ENCODE measurements at regions not wholly inside any gene's neighbourhood (a gene's known extent, or its start where the extent isn't known, plus 50 kb on each side); places are given as distances from the start of the nearest gene placed in this dataset.
"Not testable (repeated sequence)": the region's sequence is repeated elsewhere in the genome, so short reads cannot be mapped to it uniquely, and the experiment has no call there.

GRCh38 chr5:90047113-90047512 is 362.4 kb downstream of the CETN3 start:
- 83 to 92% methylated on average over 5 of the region's 5 CpGs for WGBS, 2 donors
- Histone ChIP-seq H3K4me1 (ENCODE audit: control insufficient read depth in 5 of 5, insufficient read depth in 5 of 5, low read length in 5 of 5) (no peaks in the 10 kb centered on the region), H3K9me3 (ENCODE audit: control insufficient read depth in 4 of 4, insufficient read depth in 3 of 4, low read length in 3 of 4) (peaks cover 0 to 5% (median 1%) of the 10 kb centered on the region in 4 donors), H3K4me3 (no peak overlapping the region), H3K9ac (ENCODE audit: insufficient read depth in 1 of 2, low read length in 2 of 2) (no peak overlapping the region), H3K36me3 (ENCODE audit: control insufficient read depth in 4 of 4, insufficient read depth in 4 of 4, low read length in 4 of 4) (no peaks in the 10 kb centered on the region), H3K27me3 (ENCODE audit: control insufficient read depth in 3 of 3, insufficient read depth in 3 of 3, low read length in 2 of 3) (no peaks in the 10 kb centered on the region), H3K27ac (ENCODE audit: low read depth in 1 of 2, low read length in 1 of 2) (no peak overlapping the region)
- TF ChIP-seq CTCF (IDR thresholded peaks at IDR 0.05; ENCODE audit: control extremely low read depth, extremely low read depth) = no peak
- ATAC-seq (ENCODE audit: insufficient read depth, low FRiP score) (no peak), DNase-seq (no peak)

- WGBS, 2 donors = 84 to 96% methylated on average over 3 to 4 of the region's 4 CpGs
- not testable (repeated sequence) for H3K27ac ChIP-seq (ENCODE audit: low read depth in 1 of 2, low read length in 1 of 2); H3K4me1 ChIP-seq (ENCODE audit: control insufficient read depth in 5 of 5, insufficient read depth in 5 of 5, low read length in 5 of 5); H3K4me3 ChIP-seq; H3K9me3 ChIP-seq (ENCODE audit: control insufficient read depth in 4 of 4, insufficient read depth in 3 of 4, low read length in 3 of 4); H3K9ac ChIP-seq (ENCODE audit: insufficient read depth in 1 of 2, low read length in 2 of 2); DNase-seq; ATAC-seq (ENCODE audit: insufficient read depth, low FRiP score); H3K36me3 ChIP-seq (ENCODE audit: control insufficient read depth in 4 of 4, insufficient read depth in 4 of 4, low read length in 4 of 4); H3K27me3 ChIP-seq (ENCODE audit: control insufficient read depth in 3 of 3, insufficient read depth in 3 of 3, low read length in 2 of 3)
Measured at GRCh38 chr5:90040082-90040481, 369.5 kb downstream of the CETN3 start.

DNA sequence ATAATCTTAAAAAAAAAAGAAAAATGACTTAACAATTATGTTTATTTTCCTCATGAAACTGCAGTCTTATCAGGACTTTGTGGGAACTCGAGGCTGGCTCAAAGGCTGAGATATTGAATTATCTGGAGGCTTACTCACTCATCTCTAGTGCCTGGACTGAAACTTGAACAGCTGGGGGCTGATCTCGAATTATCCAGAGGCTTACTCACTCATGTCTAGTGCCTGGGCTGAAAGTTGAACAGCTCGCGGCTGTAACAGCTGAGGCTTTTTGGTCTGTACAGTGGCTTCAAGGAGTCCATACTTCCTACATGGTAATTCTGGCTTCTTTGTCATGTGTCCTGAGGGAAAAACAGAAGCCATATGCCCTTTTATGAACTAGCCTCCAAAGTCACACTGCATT is 371.9 kb downstream of the CETN3 start:
- no peaks in the 10 kb centered on the region for H3K4me1 ChIP-seq (ENCODE audit: control insufficient read depth in 5 of 5, insufficient read depth in 5 of 5, low read length in 5 of 5)
- no peak for TF ChIP-seq CTCF (IDR thresholded peaks at IDR 0.05; ENCODE audit: control extremely low read depth, extremely low read depth)
- no peak overlapping the region for H3K4me3 ChIP-seq
- no peak overlapping the region for H3K9ac ChIP-seq (ENCODE audit: insufficient read depth in 1 of 2, low read length in 2 of 2)
- H3K27me3 ChIP-seq (ENCODE audit: control insufficient read depth in 3 of 3, insufficient read depth in 3 of 3, low read length in 2 of 3) = no peaks in the 10 kb centered on the region
- peaks cover 0 to 4% (median 0%) of the 10 kb centered on the region in 4 donors for H3K9me3 ChIP-seq (ENCODE audit: control insufficient read depth in 4 of 4, insufficient read depth in 3 of 4, low read length in 3 of 4)
- no peak overlapping the region for H3K27ac ChIP-seq (ENCODE audit: low read depth in 1 of 2, low read length in 1 of 2)
- no peaks in the 10 kb centered on the region for H3K36me3 ChIP-seq (ENCODE audit: control insufficient read depth in 4 of 4, insufficient read depth in 4 of 4, low read length in 4 of 4)
- DNase-seq = no peak
- ATAC-seq (ENCODE audit: insufficient read depth, low FRiP score) = no peak
- WGBS, 2 donors = 75 to 91% methylated on average over 4 of the region's 4 CpGs

DNA sequence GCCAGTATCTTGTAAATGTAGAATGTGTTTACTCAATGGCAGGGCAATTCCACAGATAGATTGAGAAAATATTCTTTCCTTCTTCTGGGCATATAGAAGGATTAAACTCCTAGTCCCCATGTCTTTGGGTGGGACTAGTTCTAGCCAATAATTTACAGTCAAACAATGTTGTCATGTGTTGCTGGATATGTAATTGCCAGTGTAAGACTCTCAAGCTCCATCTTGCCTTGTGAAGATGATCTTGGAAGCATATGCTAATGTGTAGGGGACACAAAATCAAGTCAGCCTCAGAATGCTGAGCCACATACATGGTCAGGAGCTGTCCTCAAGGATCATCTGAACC is 386.9 kb downstream of the CETN3 start:
- Histone ChIP-seq H3K27ac (ENCODE audit: low read depth in 1 of 2, low read length in 1 of 2) (no peak overlapping the region), H3K4me3 (no peak overlapping the region), H3K4me1 (ENCODE audit: control insufficient read depth in 5 of 5, insufficient read depth in 5 of 5, low read length in 5 of 5) (no peaks in the 10 kb centered on the region), H3K9ac (ENCODE audit: insufficient read depth in 1 of 2, low read length in 2 of 2) (no peak overlapping the region), H3K36me3 (ENCODE audit: control insufficient read depth in 4 of 4, insufficient read depth in 4 of 4, low read length in 4 of 4) (no peaks in the 10 kb centered on the region), H3K9me3 (ENCODE audit: control insufficient read depth in 4 of 4, insufficient read depth in 3 of 4, low read length in 3 of 4) (peaks cover 0 to under 1% (median 0%) of the 10 kb centered on the region in 4 donors), H3K27me3 (ENCODE audit: control insufficient read depth in 3 of 3, insufficient read depth in 3 of 3, low read length in 2 of 3) (no peaks in the 10 kb centered on the region)
- ATAC-seq (ENCODE audit: insufficient read depth, low FRiP score) (no peak), DNase-seq (no peak)
- TF ChIP-seq CTCF (IDR thresholded peaks at IDR 0.05; ENCODE audit: control extremely low read depth, extremely low read depth) = no peak

Measured in lung (tissue), 11 donors.